SK-N-SH (cell line): ENCODE measurements at regions not wholly inside any gene's neighbourhood (a gene's known extent, or its start where the extent isn't known, plus 50 kb on each side); places are given as distances from the start of the nearest gene placed in this dataset.

Experiments
- CTCF ChIA-PET: fragments of 300-600, 350-600 bp; formaldehyde crosslinking; extraction: SDS; loops from one replicate; lab custom pipeline; 2021; lab: Yijun Ruan, JAX
- POLR2A ChIA-PET: fragments of 350-600 bp; sonication (Branson Sonifier 250); formaldehyde crosslinking; extraction: SDS; loops from one replicate; lab custom pipeline; 2020; ENCODE audit warnings: antibody characterized with exemption, inconsistent platforms; lab: Yijun Ruan, JAX
- DNase-seq: peaks from one replicate; pipeline ENCODE4 v3.0.0; 2012
- H2AFZ ChIP-seq: fragments of 200-600 bp; sonication (generic); 2 replicates; pipeline ENCODE4 v1.8.1; 2016; ENCODE audit warnings: antibody characterized with exemption, mild to moderate bottlenecking, low read depth
- H3F3A ChIP-seq: fragments of 200-600 bp; sonication (generic); replicated peaks from 2 replicates; pipeline ENCODE3; 2016; ENCODE audit warnings: antibody characterized with exemption, mild to moderate bottlenecking; ENCODE audit not compliant: insufficient read depth
- H3K27ac ChIP-seq, 2 experiments: fragments of 200-500 bp in 1 of 2; fragments of 200-600 bp in 1 of 2; sonication (Bioruptor generic) in 1 of 2; sonication (generic), shearing (Covaris generic) in 1 of 2; 2 replicates each; pipeline versions ENCODE4 v1.5.1 to v1.6.1; 2014 to 2016; ENCODE audit warnings: low read depth in 2 of 2, inconsistent platforms in 1 of 2, low read length in 1 of 2, mild to moderate bottlenecking in 1 of 2, mixed read lengths in 1 of 2
- H3K27me3 ChIP-seq: fragments of 200-600 bp; sonication (generic), shearing (Covaris generic); 2 replicates; pipeline ENCODE4 v1.6.1; 2016; ENCODE audit warnings: mixed run types; ENCODE audit not compliant: insufficient read depth
- H3K36me3 ChIP-seq, 2 experiments: fragments of 200-500 bp in 1 of 2; fragments of 200-600 bp in 1 of 2; sonication (Bioruptor generic) in 1 of 2; sonication (generic) in 1 of 2; replicated peaks in 1 of 2; 2 replicates each; pipeline versions ENCODE3 to v1.5.1; 2014 to 2016; ENCODE audit warnings: low read length in 1 of 2, mild to moderate bottlenecking in 1 of 2; ENCODE audit not compliant: insufficient read depth in 2 of 2, control insufficient read depth in 1 of 2
- H3K4me1 ChIP-seq, 2 experiments: fragments of 200-500 bp in 1 of 2; fragments of 200-600 bp in 1 of 2; sonication (Bioruptor generic) in 1 of 2; sonication (generic), shearing (Covaris generic) in 1 of 2; 2 replicates each; pipeline versions ENCODE4 v1.5.1 to v1.6.1; 2014 to 2016; ENCODE audit warnings: low read depth in 1 of 2, low read length in 1 of 2, mixed run types in 1 of 2; ENCODE audit not compliant: insufficient read depth in 2 of 2, control insufficient read depth in 1 of 2
- H3K4me2 ChIP-seq: fragments of 200-600 bp; sonication (generic), shearing (Covaris generic); 2 replicates; pipeline ENCODE4 v1.6.1; 2017; ENCODE audit warnings: mixed run types
- H3K4me3 ChIP-seq, 2 experiments: fragments of 200-500 bp in 1 of 2; fragments of 200-600 bp in 1 of 2; sonication (Bioruptor generic) in 1 of 2; sonication (generic), shearing (Covaris generic) in 1 of 2; 2 replicates each; pipeline versions ENCODE4 v1.5.1 to v1.8.1; 2014 to 2016; ENCODE audit warnings: low read depth in 2 of 2, inconsistent platforms in 1 of 2, low read length in 1 of 2, mild to moderate bottlenecking in 1 of 2, mixed read lengths in 1 of 2, moderate library complexity in 1 of 2
- H3K79me2 ChIP-seq: fragments of 200-600 bp; sonication (generic); 2 replicates; pipeline ENCODE4 v1.8.1; 2017; ENCODE audit warnings: mild to moderate bottlenecking; ENCODE audit not compliant: insufficient read depth
- H3K9ac ChIP-seq: fragments of 200-600 bp; sonication (generic); 2 replicates; pipeline ENCODE4 v1.6.1; 2017; ENCODE audit warnings: mixed run types
- H3K9me2 ChIP-seq: fragments of 200-600 bp; sonication (generic); 2 replicates; pipeline ENCODE4 v1.6.1; 2017; ENCODE audit warnings: mixed run types
- H3K9me3 ChIP-seq: fragments of 200-600 bp; sonication (generic); 2 replicates; pipeline ENCODE4 v1.6.1; 2017; ENCODE audit warnings: mixed run types, mild to moderate bottlenecking, moderate library complexity
- H4K20me1 ChIP-seq: fragments of 200-600 bp; sonication (generic); 2 replicates; pipeline ENCODE4 v1.6.1; 2017; ENCODE audit warnings: mild to moderate bottlenecking, mixed run types; ENCODE audit not compliant: insufficient read depth
- CHD2 ChIP-seq: fragments of 150-350 bp; IDR thresholded peaks from 2 replicates; pipeline ENCODE4 v1.6.1; 2018; ENCODE audit warnings: low read length; ENCODE audit not compliant: partially characterized antibody
- CTCF ChIP-seq: fragments of 200-600 bp; sonication (generic); IDR thresholded peaks from 2 replicates; pipeline ENCODE4 v1.6.1; 2017; ENCODE audit warnings: antibody characterized with exemption, mild to moderate bottlenecking, moderate library complexity
- EP300 ChIP-seq, 2 experiments: IDR thresholded peaks; 2 replicates each; pipeline versions ENCODE4 v1.4.0 to v1.6.1; 2012; ENCODE audit warnings: borderline replicate concordance in 1 of 2, low read depth in 1 of 2, low read length in 1 of 2
- FOXJ3 ChIP-seq: sonication (generic); formaldehyde crosslinking; IDR thresholded peaks from 2 replicates; pipeline ENCODE4 v1.5.1; 2020; ENCODE audit warnings: mild to moderate bottlenecking, missing genetic modification reagents
- GABPA ChIP-seq: IDR thresholded peaks from 2 replicates; pipeline ENCODE4 v1.4.0; 2012; ENCODE audit warnings: low read depth, mild to moderate bottlenecking
- GATA2 ChIP-seq: sonication (generic); formaldehyde crosslinking; IDR thresholded peaks from 2 replicates; pipeline ENCODE4 v1.5.0; 2020; ENCODE audit warnings: mild to moderate bottlenecking, missing genetic modification reagents
- IRF3 ChIP-seq: fragments of 150-350 bp; IDR thresholded peaks from 2 replicates; pipeline ENCODE4 v1.6.1; 2016; ENCODE audit warnings: mild to moderate bottlenecking, low read depth, low read length
- MAX ChIP-seq: IDR thresholded peaks from 2 replicates; pipeline ENCODE4 v1.4.0; 2012; ENCODE audit warnings: low read depth
- MEF2A ChIP-seq: IDR thresholded peaks from 2 replicates; pipeline ENCODE4 v1.4.0; 2012; ENCODE audit warnings: low read depth, borderline replicate concordance
- MXI1 ChIP-seq: IDR thresholded peaks from 2 replicates; pipeline ENCODE4 v1.6.1; 2012; ENCODE audit warnings: mild to moderate bottlenecking, low read depth, low read length, improper control_type of control experiment
- NFIC ChIP-seq: IDR thresholded peaks from 2 replicates; pipeline ENCODE4 v1.4.0; 2012; ENCODE audit warnings: borderline replicate concordance
- NRF1 ChIP-seq: IDR thresholded peaks from 2 replicates; pipeline ENCODE4 v1.6.1; 2012; ENCODE audit warnings: low read depth, mild to moderate bottlenecking, low read length
- POLR2AphosphoS5 ChIP-seq: IDR thresholded peaks from 2 replicates; pipeline ENCODE4 v1.6.1; 2012; ENCODE audit warnings: low read depth, low read length
- SIN3A ChIP-seq: IDR thresholded peaks from 2 replicates; pipeline ENCODE4 v1.6.1; 2012; ENCODE audit warnings: low read depth, mild to moderate bottlenecking, low read length, moderate library complexity, borderline replicate concordance
- SMC3 ChIP-seq: IDR thresholded peaks from 2 replicates; pipeline ENCODE4 v1.6.1; 2012; ENCODE audit warnings: low read depth, low read length, improper control_type of control experiment
- TEAD4 ChIP-seq: IDR thresholded peaks from 2 replicates; pipeline ENCODE4 v1.4.0; 2012; ENCODE audit warnings: mild to moderate bottlenecking, borderline replicate concordance; ENCODE audit not compliant: insufficient read depth
- USF2 ChIP-seq: fragments of 150-350 bp; IDR thresholded peaks from 2 replicates; pipeline ENCODE4 v1.6.1; 2017; ENCODE audit warnings: antibody characterized with exemption, low read length, low read depth, borderline replicate concordance
- WGBS: methylation state at CpG from one replicate; pipeline ENCODE4 v1.1.6; 2017; ENCODE audit warnings: low lambda C conversion rate; 5-methylcytosine and 5-hydroxymethylcytosine counted together
- TF ChIP-seq, protein P1 (sequence below): IDR thresholded peaks from 2 replicates; pipeline ENCODE4 v1.4.0; 2012; ENCODE audit warnings: low read depth, borderline replicate concordance
- TF ChIP-seq, protein P2 (sequence below): IDR thresholded peaks from 2 replicates; pipeline ENCODE4; 2012

GRCh38 chr15:70241561-70242320, 144.0 kb upstream of the TLE3 start:
- Histone ChIP-seq H3K27ac (no peak overlapping the region), H3K4me1 (peaks cover 12 to 13% of the 10 kb centered on the region in 2 experiments; a peak in 1 of 4 replicates), H3K27me3 (no peaks in the 10 kb centered on the region), H3K4me2 (no peak overlapping the region), H3K79me2 (no peaks in the 10 kb centered on the region), H3K4me3 (no peak overlapping the region), H2AFZ (no peak overlapping the region), H3F3A (peaks cover 7% of the 10 kb centered on the region), H3K9me3 (no peaks in the 10 kb centered on the region), H3K9ac (no peak overlapping the region), H4K20me1 (no peaks in the 10 kb centered on the region), H3K36me3 (no peaks in the 10 kb centered on the region), H3K9me2 (no peaks in the 10 kb centered on the region)
- POLR2A ChIA-PET = no interaction called here
- no peak for TF ChIP-seq GABPA
- TF ChIP-seq FOXJ3 (CRISPR knock-in tag) = no peak
- no peak for TF ChIP-seq IRF3
- no peak for TF ChIP-seq SMC3
- TF ChIP-seq GATA2 = no peak
- TF ChIP-seq MEF2A = no peak
- TF ChIP-seq, protein P1, sequence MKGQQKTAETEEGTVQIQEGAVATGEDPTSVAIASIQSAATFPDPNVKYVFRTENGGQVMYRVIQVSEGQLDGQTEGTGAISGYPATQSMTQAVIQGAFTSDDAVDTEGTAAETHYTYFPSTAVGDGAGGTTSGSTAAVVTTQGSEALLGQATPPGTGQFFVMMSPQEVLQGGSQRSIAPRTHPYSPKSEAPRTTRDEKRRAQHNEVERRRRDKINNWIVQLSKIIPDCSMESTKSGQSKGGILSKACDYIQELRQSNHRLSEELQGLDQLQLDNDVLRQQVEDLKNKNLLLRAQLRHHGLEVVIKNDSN = no peak
- CTCF ChIA-PET = interaction anchor here (1.3 kb wide), 1 partner anchor 226 kb away, joined by 5 read pairs; no protein-coding TSS in a partner anchor
- DNase-seq = no peak
- WGBS = 93% methylated on average over 11 of the region's 11 CpGs

DNA sequence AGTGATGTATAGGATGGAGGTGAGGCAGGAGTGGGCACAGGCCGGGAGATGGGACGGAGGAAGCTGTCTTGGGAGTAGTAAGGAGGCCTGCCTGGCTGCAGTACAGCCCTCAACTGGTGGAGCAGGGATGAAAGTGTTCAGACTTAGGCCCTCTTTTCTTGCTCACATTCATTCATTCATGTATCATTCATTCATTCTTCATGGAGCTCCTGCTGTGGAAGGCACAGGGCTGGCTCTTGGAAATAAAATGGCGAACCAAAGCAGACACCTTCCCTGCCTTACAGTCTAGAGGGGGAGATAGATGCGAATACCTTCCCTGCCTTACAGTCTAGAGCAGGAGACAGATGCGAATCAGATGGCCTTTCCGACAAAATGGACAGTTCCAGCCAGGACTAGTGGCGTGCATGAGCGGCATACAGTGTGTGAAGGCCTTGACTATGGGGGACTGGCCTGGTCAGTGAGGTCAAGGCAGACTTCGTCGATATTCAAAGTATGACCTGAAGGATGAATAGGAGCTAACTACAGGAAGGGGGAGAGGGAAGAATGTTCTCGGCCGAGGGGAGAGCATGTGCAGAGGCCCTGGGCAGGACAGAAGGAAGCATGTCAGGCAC, 143.2 kb upstream of the TLE3 start:
- Histone ChIP-seq H3K79me2 (no peaks in the 10 kb centered on the region), H4K20me1 (no peaks in the 10 kb centered on the region), H3K27me3 (no peaks in the 10 kb centered on the region), H3K9me3 (no peaks in the 10 kb centered on the region), H3K36me3 (no peaks in the 10 kb centered on the region), H2AFZ (no peak overlapping the region), H3K4me2 (no peak overlapping the region), H3K4me3 (no peak overlapping the region), H3F3A (peaks cover 7% of the 10 kb centered on the region), H3K27ac (no peak overlapping the region), H3K9ac (no peak overlapping the region), H3K9me2 (no peaks in the 10 kb centered on the region), H3K4me1 (peaks cover 12 to 15% of the 10 kb centered on the region in 2 experiments; a peak in 2 of 4 replicates)
- WGBS = 95% methylated on average over 12 of the region's 12 CpGs
- ChIA-PET POLR2A (no interaction called here), CTCF (interaction anchor here (1.3 kb wide), 1 partner anchor 227 kb away, joined by 5 read pairs; no protein-coding TSS in a partner anchor)
- DNase-seq = no peak
- TF ChIP-seq MEF2A (no peak), CTCF (no peak), NFIC (no peak), NRF1 (no peak), CHD2 (no peak), POLR2AphosphoS5 (no peak), TEAD4 (no peak), EP300 (IDR thresholded peaks at IDR 0.05; ENCODE audit: borderline replicate concordance in 1 of 2, low read depth in 1 of 2, low read length in 1 of 2) (no peak), MXI1 (no peak), USF2 (no peak), MAX (no peak), SIN3A (no peak)
- TF ChIP-seq, protein P1 = no peak
- TF ChIP-seq, protein P2, sequence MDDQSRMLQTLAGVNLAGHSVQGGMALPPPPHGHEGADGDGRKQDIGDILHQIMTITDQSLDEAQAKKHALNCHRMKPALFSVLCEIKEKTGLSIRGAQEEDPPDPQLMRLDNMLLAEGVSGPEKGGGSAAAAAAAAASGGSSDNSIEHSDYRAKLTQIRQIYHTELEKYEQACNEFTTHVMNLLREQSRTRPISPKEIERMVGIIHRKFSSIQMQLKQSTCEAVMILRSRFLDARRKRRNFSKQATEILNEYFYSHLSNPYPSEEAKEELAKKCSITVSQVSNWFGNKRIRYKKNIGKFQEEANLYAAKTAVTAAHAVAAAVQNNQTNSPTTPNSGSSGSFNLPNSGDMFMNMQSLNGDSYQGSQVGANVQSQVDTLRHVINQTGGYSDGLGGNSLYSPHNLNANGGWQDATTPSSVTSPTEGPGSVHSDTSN = no peak
